Epidermal melanocyte (primary cell): ENCODE measurements at regions not wholly inside any gene's neighbourhood (a gene's known extent, or its start where the extent isn't known, plus 50 kb on each side); places are given as distances from the start of the nearest gene placed in this dataset.

ENCODE experiments used
- DNase-seq: peaks from one replicate; pipeline ENCODE4 v3.0.0; 2011; ENCODE audit warnings: low spot score; ENCODE audit not compliant: insufficient read length

GRCh38 chr20:60064554-60065196 is 106.5 kb downstream of the CDH26 start:
- DNase-seq, result no peak

- no peak for DNase-seq
Observed at GRCh38 chr20:60065741-60066437, 107.7 kb downstream of the CDH26 start.

GRCh38 chr20:60066438-60066823 is 108.2 kb downstream of the CDH26 start:
- no peak for DNase-seq

- DNase-seq, result no peak
Observed at GRCh38 chr20:60068509-60068908, 110.3 kb downstream of the CDH26 start.

GRCh38 chr20:60069656-60070055 is 111.4 kb downstream of the CDH26 start:
- no peak for DNase-seq

GRCh38 chr20:60070791-60071190 is 112.6 kb downstream of the CDH26 start:
- no peak for DNase-seq

GRCh38 chr20:60071965-60072364 is 113.7 kb downstream of the CDH26 start:
- no peak for DNase-seq

- no peak for DNase-seq
Observed at GRCh38 chr20:60073086-60073485, 114.9 kb downstream of the CDH26 start.

GRCh38 chr20:60073504-60073903 is 115.3 kb downstream of the CDH26 start:
- DNase-seq, result no peak

GRCh38 chr20:60074276-60074675 is 116.1 kb downstream of the CDH26 start:
- DNase-seq, result no peak

GRCh38 chr20:60078351-60079250 is 120.4 kb downstream of the CDH26 start:
- DNase-seq, result no peak

GRCh38 chr20:60080401-60080800 is 122.2 kb downstream of the CDH26 start:
- DNase-seq, result no peak

GRCh38 chr20:60085551-60086132 is 127.4 kb downstream of the CDH26 start:
- no peak for DNase-seq

- DNase-seq, result no peak
Observed at GRCh38 chr20:60086821-60087562, 128.8 kb downstream of the CDH26 start.

GRCh38 chr20:60087563-60088105 is 129.4 kb downstream of the CDH26 start:
- no peak for DNase-seq

GRCh38 chr20:60088236-60088635 is 130.0 kb downstream of the CDH26 start:
- DNase-seq, result no peak

- no peak for DNase-seq
Observed at GRCh38 chr20:60090631-60091030, 132.4 kb downstream of the CDH26 start.

- no peak for DNase-seq
Observed at GRCh38 chr20:60091305-60091704, 133.1 kb downstream of the CDH26 start.

GRCh38 chr20:60091861-60092260 is 133.6 kb downstream of the CDH26 start:
- DNase-seq, result no peak

GRCh38 chr20:60092729-60093128 is 134.5 kb downstream of the CDH26 start:
- DNase-seq, result no peak

GRCh38 chr20:60095456-60095855 is 137.2 kb downstream of the CDH26 start:
- no peak for DNase-seq
